ENCODE measurements at regions not wholly inside any gene's neighbourhood (a gene's known extent, or its start where the extent isn't known, plus 50 kb on each side); places are given as distances from the start of the nearest gene placed in this dataset.

GRCh38 chr14:94977016-94977415 lies 180.3 kb downstream of the DICER1 start:
- TF ChIP-seq CTCF (conservative IDR thresholded peaks at IDR 0.05; ENCODE audit: low read length) (no peak), EZH2phosphoT487 (IDR thresholded peaks at IDR 0.05; ENCODE audit: borderline replicate concordance, low read depth, low read length) (no peak)

Measured in OCI-LY7 (cell line).